A673 (cell line): ENCODE measurements at regions not wholly inside any gene's neighbourhood (a gene's known extent, or its start where the extent isn't known, plus 50 kb on each side); places are given as distances from the start of the nearest gene placed in this dataset.

Experiments
- CTCF ChIP-seq: fragments of 300-800, 200-600 bp; sonication (generic); conservative IDR thresholded peaks from 2 replicates; pipeline ENCODE4 v1.5.1; 2017; ENCODE audit warnings: low read depth, mild to moderate bottlenecking, antibody characterized with exemption, low read length, moderate library complexity, mixed read lengths
- EZH2 ChIP-seq: fragments of 200-600 bp; sonication (generic); IDR thresholded peaks from 2 replicates; pipeline ENCODE4 v1.6.1; 2017; ENCODE audit warnings: borderline replicate concordance, low read depth, mild to moderate bottlenecking, mixed read lengths, antibody characterized with exemption, low read length; ENCODE audit not compliant: poor library complexity, severe bottlenecking

- TF ChIP-seq CTCF (no peak), EZH2 (no peak)
Observed at GRCh38 chr16:5854027-5854426, 756.4 kb upstream of the EEF2KMT start.
